ENCODE measurements at regions not wholly inside any gene's neighbourhood (a gene's known extent, or its start where the extent isn't known, plus 50 kb on each side); places are given as distances from the start of the nearest gene placed in this dataset.

DNA sequence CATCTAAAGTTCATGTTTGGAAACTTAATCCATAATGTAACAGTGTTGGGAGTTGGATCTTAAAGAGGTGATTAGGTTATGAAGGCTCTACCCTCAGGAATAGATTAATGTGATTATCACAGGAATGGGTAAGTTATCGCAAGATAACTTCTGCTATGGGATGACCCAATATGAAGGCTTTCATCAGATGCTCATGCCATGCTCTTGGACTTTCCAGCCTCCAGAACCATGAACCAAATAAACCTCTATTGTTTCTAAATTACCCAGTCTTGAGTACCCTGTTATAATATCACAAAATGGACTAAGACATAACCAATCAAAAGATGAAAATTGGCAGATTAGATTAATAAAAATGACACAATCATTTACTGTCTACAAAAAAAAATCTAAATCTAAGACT, 906.9 kb upstream of the SOX9 start:
- in situ Hi-C loops (cut with HindIII; ENCODE audit: low sequenced_read_pairs), result no loop called here

DNA sequence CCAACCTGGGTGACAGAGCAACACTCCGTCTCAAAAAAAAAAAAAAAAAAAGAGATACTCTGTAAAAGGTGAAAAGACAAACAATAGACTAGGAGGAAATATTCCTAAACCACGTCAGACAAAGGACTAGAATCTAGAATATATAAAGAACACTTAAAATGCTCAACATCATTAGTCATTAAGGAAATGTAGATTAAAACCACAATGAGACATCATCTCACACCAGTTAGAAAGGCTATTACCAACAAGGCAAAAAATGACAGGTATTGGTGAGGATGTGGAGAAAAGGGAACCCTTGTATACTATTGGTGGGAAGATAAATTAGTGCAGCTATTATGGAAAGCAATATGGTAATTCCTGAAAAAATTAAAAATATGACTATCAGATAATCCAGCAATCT, 903.1 kb upstream of the SOX9 start:
- in situ Hi-C loops (cut with HindIII; ENCODE audit: low sequenced_read_pairs), result no loop called here

More for the DNA sequence above, 906.9 kb upstream of the SOX9 start:
- TF ChIP-seq, protein P1, sequence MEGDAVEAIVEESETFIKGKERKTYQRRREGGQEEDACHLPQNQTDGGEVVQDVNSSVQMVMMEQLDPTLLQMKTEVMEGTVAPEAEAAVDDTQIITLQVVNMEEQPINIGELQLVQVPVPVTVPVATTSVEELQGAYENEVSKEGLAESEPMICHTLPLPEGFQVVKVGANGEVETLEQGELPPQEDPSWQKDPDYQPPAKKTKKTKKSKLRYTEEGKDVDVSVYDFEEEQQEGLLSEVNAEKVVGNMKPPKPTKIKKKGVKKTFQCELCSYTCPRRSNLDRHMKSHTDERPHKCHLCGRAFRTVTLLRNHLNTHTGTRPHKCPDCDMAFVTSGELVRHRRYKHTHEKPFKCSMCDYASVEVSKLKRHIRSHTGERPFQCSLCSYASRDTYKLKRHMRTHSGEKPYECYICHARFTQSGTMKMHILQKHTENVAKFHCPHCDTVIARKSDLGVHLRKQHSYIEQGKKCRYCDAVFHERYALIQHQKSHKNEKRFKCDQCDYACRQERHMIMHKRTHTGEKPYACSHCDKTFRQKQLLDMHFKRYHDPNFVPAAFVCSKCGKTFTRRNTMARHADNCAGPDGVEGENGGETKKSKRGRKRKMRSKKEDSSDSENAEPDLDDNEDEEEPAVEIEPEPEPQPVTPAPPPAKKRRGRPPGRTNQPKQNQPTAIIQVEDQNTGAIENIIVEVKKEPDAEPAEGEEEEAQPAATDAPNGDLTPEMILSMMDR (IDR thresholded peaks at IDR 0.05; ENCODE audit: low read depth, low read length, missing control alignments), result no peak
- no peak overlapping the region for H3K4me3 ChIP-seq (ENCODE audit: low read depth, low read length)
- no peak for DNase-seq (ENCODE audit: low read depth)

DNA sequence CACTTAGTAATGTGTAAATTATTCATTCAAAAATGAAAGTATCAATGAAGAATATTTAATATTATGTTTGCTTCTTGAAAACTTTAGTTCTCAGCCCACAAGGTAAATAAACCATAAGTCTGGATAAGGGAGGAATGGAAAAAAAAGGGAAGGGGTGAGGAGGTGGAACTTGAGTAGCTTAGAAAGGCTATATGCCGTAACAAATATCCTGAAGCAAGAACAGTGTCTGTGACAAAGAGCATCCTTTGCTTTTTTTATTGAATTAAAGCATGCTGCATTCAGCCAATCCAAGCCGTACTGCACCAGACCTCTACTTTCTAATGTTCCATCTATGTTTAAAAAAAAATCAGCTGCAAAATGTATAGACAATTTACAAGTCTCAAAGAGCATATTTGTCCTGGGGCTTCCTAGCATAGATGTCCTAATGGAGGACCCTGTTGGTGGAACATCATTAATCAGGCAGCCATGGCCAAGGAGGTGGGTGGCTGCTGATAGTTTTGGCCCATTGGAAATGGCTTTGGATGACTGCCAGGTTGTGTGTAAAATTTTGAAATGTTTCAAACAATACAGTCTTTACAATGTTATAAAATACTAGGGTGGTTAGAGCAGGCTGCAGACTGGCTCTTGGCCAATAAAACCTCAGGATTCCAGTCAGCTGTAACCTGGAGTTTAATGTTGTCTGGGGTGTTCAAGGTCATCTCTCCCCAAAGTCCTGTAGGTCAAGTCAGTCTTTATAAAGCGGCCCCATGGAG, 895.8 kb upstream of the SOX9 start:
- peak; percentile 20 for DNase-seq (ENCODE audit: low read depth)
- H3K4me3 ChIP-seq (ENCODE audit: low read depth, low read length), result no peak overlapping the region
- TF ChIP-seq, protein P1 (IDR thresholded peaks at IDR 0.05; ENCODE audit: low read depth, low read length, missing control alignments), result no peak
- in situ Hi-C loops (cut with HindIII; ENCODE audit: low sequenced_read_pairs), result loop anchor here (25.0 kb wide), 1 partner anchor 1312 kb away; no protein-coding TSS in a partner anchor

More for the DNA sequence above, 903.1 kb upstream of the SOX9 start:
- H3K4me3 ChIP-seq (ENCODE audit: low read depth, low read length), result no peak overlapping the region
- TF ChIP-seq, protein P1 (IDR thresholded peaks at IDR 0.05; ENCODE audit: low read depth, low read length, missing control alignments), result no peak
- no peak for DNase-seq (ENCODE audit: low read depth)

DNA sequence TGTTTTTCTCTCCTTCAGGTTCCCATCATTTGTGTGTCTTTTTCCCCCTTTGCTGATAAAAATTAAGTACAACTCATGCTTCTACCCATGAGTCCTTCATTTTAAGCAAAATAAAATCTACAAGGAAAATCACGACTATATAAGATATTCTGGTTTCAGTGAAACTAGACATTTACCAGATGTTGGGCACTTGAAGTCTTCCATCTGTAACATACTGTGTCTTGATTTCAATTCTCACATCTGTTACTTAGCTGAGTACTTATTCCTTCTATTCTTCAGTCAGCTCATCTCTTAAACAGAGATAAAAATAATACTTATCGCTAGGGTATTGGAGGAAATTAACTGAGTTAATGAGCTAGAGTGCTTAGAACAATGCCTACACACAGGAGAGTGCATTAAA, 893.0 kb upstream of the SOX9 start:
- no peak overlapping the region for H3K4me3 ChIP-seq (ENCODE audit: low read depth, low read length)
- in situ Hi-C loops (cut with HindIII; ENCODE audit: low sequenced_read_pairs), result loop anchor here (25.0 kb wide), 1 partner anchor 1309 kb away; no protein-coding TSS in a partner anchor
- DNase-seq (ENCODE audit: low read depth), result no peak
- TF ChIP-seq, protein P1 (IDR thresholded peaks at IDR 0.05; ENCODE audit: low read depth, low read length, missing control alignments), result no peak

DNA sequence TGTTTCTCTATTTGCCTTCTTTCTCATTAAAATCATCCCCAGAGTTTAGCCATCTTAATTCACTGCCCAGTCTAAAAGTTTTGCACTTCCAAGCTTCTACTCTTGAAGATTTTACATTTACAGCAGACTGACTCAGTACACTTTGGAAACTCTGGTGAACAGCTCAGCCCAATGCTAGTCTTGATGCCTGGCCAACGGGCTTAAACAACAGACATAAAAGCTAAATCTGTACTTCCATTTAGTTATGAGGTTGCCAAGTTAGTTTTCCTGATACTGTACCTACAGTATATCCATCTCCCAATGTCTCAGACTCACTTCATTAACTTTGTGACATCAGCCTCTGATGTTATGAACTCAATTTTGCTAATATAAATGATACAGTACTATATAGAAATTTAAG, 891.8 kb upstream of the SOX9 start:
- no peak overlapping the region for H3K4me3 ChIP-seq (ENCODE audit: low read depth, low read length)
- TF ChIP-seq, protein P1 (IDR thresholded peaks at IDR 0.05; ENCODE audit: low read depth, low read length, missing control alignments), result no peak
- in situ Hi-C loops (cut with HindIII; ENCODE audit: low sequenced_read_pairs), result loop anchor here (25.0 kb wide), 1 partner anchor 1308 kb away; no protein-coding TSS in a partner anchor
- DNase-seq (ENCODE audit: low read depth), result no peak

DNA sequence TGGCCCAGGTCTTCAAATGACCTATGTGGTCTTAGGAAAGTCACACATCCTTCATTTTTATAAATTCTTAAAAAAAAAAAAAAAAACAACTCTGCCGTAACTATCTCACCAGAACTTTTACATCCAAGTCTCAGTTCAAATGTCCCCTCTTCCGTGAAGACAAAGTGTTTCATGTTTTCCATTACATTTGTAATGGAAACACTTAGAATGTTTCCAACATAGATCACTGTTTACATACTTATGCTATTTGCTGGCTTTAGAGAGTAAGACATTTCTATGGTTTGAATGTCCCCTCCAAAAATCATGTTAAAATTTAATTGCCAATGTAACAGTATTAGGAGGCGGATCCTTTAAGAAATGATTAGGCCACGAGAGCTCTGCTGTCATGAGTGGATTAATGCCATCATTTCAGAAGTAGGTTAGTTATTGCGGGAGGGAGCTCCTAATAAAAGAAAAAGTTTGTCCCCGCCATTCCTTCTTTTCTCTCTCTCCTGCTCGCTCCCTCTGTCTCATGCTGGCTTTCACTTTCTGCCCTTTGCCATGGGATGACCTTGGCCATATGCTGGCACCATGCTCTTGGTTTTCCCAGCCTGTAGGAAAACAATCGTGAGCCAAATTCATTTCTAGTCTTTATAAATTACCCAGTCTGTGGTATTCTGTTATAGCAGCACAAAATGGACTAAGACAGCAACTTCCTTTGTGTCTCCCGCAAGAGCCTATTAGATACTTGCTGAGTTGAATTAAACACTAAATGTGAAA, 887.8 kb upstream of the SOX9 start:
- no peak for DNase-seq (ENCODE audit: low read depth)
- TF ChIP-seq, protein P1 (IDR thresholded peaks at IDR 0.05; ENCODE audit: low read depth, low read length, missing control alignments), result no peak
- in situ Hi-C loops (cut with HindIII; ENCODE audit: low sequenced_read_pairs), result loop anchor here (25.0 kb wide), 1 partner anchor 1304 kb away; no protein-coding TSS in a partner anchor
- no peak overlapping the region for H3K4me3 ChIP-seq (ENCODE audit: low read depth, low read length)

All from astrocyte of the cerebellum (primary cell).